C4-2B (cell line): ENCODE measurements at regions not wholly inside any gene's neighbourhood (a gene's known extent, or its start where the extent isn't known, plus 50 kb on each side); places are given as distances from the start of the nearest gene placed in this dataset.

Source experiments
- ZFX ChIP-seq: fragments of 450-650 bp; IDR thresholded peaks from 2 replicates; pipeline ENCODE4 v1.6.1; 2017
- TF ChIP-seq, protein P1 (sequence below): fragments of 450-650 bp; conservative IDR thresholded peaks from 2 replicates; pipeline ENCODE4 v1.5.1; 2017; ENCODE audit warnings: mild to moderate bottlenecking

DNA sequence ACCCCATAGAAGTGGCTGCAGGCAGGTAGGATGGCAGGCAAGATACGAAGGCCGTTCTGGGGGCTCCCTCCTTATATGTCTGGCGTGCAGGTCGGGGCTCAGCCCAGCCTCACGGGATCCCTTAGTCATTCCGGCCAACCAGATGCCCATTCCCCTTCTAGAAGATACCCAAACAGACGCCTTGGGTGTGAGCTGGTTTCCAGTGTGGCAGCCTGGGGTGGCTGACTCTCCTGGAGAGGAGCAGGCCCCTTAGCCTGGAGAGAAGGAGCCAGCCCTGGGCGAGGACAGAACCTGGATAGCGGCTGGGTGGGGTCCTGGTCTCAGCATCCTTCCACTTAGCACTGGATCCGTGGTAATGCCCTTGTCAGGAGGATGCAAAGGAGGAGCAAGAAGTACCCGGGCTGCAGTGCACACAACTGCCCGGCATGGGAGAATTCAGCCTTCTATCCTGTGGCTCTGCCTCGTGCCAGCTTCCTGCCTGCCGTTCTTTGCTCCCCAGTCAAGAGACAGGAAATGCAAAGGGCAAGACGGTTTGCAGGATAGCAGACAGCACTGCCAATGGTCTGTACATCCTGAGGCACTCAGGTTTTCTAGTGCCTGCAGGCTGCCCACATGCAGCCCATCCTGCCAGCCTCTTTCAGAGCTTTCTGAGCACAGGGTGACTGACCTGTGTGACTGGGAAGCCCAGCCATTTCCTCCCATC, 56.7 kb upstream of the WASF3 start:
- TF ChIP-seq, protein P1, sequence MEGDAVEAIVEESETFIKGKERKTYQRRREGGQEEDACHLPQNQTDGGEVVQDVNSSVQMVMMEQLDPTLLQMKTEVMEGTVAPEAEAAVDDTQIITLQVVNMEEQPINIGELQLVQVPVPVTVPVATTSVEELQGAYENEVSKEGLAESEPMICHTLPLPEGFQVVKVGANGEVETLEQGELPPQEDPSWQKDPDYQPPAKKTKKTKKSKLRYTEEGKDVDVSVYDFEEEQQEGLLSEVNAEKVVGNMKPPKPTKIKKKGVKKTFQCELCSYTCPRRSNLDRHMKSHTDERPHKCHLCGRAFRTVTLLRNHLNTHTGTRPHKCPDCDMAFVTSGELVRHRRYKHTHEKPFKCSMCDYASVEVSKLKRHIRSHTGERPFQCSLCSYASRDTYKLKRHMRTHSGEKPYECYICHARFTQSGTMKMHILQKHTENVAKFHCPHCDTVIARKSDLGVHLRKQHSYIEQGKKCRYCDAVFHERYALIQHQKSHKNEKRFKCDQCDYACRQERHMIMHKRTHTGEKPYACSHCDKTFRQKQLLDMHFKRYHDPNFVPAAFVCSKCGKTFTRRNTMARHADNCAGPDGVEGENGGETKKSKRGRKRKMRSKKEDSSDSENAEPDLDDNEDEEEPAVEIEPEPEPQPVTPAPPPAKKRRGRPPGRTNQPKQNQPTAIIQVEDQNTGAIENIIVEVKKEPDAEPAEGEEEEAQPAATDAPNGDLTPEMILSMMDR, result no peak
- no peak; the same call in 1 of the 2 replicates for TF ChIP-seq ZFX
